Activated CD4-positive, alpha-beta T cell treated with anti-CD3 and anti-CD28 coated beads, Interleukin-2, Interleukin-4, amounts not matched to agents 100 ng/mL and 50 ng/mL, durations not matched to agents 16 hours and 8 hours (primary cell): ENCODE measurements at regions not wholly inside any gene's neighbourhood (a gene's known extent, or its start where the extent isn't known, plus 50 kb on each side); places are given as distances from the start of the nearest gene placed in this dataset.

Experiments used
- DNase-seq: peaks from one replicate; pipeline ENCODE4 v3.0.0-alpha.2; 2020; ENCODE audit warnings: low spot score

GRCh38 chr10:128929131-128929530, 537.9 kb upstream of the MGMT start:
- no peak for DNase-seq

DNA sequence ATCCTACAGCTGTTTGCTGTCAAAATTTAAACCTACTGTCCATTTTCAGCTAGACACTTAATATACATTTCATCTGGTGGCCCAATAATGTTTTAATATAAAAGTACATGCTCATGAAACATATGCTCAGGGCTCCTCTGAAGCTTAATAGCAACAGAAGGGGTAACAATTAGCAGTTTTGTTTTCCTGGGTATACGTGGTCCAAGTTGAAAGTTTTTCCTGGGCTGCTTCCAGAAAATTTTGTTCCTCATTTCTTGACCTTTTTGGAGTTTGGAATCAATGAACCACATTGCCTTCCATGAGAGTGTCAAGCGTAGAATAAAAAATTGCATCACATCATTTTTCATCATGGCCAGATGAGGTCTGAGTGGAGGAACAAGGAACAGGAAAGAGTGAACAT, 537.3 kb upstream of the MGMT start:
- no peak for DNase-seq

DNA sequence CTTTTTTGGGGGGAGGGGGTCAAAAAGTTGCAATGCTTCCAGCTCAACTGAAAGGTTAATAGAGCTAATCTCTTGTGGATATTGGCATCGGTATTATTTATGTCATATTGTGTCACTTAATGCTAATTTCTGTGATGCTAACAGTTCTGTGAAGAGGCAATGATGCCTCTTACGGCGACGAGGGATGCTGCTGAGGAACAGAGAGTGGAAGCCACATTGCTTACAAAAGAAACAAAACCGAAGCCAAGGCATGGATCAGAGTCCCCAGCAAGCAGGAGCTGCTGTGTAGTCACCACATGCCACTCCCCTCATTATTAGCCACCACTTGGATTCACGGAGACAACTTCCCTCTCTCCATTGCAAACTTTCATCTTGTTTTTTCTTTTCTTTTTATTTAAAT, 536.5 kb upstream of the MGMT start:
- no peak for DNase-seq

DNA sequence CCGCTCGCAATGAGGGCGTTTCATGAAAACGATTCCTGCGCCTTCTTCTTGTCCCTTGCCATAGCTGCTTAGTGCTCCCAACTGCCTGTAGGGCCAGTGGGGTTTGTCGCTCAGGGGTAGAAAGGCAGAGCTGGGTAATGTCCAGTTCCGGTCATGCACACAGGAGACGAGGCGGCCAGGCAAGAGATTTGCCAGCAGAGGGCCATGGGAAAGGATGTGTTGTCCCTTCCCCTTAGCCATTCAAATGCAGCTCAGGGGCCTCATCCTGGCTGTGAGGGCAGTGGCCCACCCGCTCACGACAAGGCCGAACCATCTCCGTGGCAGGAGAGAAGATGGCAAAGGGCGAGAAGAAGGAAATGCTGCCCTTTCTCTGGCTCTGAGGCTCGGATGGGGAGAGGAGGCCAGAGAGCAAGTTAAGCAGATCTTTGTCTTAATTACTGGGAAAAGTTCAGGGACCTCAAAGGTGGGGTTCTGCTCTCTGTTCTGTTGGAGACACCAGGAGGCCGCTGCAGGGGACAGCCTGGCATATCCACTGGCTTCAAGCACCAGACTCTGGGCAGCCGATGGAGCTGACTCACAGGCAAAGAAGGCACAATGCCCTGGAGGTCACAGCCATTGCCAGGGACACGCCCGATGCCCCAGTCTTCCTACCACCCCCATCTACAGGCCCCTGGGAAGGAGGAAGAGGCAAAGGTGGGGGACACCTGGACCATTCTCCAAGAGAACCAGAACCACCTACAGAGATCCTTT, 534.8 kb upstream of the MGMT start:
- no peak for DNase-seq

- peak; percentile 0 for DNase-seq
Observed at GRCh38 chr10:128934492-128934891, 532.5 kb upstream of the MGMT start.

- DNase-seq = no peak
Observed at GRCh38 chr10:128936392-128936791, 530.6 kb upstream of the MGMT start.

GRCh38 chr10:128938558-128938957, 528.5 kb upstream of the MGMT start:
- DNase-seq = no peak

- no peak for DNase-seq
Observed at GRCh38 chr10:128940081-128940480, 527.0 kb upstream of the MGMT start.

DNA sequence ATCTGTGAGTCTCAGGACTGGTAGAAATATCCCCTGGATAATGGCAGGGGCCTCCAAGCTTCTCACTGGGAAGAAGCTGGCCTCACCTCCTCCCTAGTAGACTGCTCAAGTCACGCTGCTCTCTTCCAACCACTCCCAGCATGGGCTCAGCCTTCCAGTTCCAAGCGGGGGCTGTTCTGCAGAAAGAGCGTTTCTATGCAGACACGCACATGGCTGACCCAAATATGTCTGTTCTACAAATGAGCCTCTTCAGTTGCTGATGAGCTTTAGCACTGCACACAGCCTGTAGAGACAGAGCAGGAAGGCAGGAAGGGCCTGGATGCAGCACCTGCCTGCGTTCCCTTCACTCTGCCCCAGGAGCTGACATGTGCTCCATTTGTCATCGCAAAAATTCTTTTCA, 523.9 kb upstream of the MGMT start:
- no peak for DNase-seq

DNA sequence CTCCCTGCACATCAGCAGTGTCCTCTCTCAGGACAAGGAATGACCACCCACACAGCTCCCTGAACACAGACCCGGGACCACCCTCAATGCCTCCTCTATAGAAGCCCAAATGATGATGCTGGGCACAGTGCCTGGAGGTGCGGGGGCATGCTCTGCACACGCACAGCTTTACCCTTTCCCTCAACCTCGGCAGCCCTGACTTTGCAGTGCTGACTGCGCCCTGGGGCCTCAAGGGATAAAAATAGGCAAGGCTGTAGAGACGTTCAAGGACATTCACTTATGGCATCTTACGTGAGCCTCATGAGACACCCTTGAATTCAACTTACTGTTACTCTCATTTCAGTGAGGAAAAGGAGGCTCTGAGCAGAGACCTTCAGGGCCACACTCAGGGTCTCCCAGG, 521.6 kb upstream of the MGMT start:
- DNase-seq = no peak

GRCh38 chr10:128950159-128950915, 516.7 kb upstream of the MGMT start:
- DNase-seq = no peak

GRCh38 chr10:128950916-128951275, 516.1 kb upstream of the MGMT start:
- DNase-seq = no peak

DNA sequence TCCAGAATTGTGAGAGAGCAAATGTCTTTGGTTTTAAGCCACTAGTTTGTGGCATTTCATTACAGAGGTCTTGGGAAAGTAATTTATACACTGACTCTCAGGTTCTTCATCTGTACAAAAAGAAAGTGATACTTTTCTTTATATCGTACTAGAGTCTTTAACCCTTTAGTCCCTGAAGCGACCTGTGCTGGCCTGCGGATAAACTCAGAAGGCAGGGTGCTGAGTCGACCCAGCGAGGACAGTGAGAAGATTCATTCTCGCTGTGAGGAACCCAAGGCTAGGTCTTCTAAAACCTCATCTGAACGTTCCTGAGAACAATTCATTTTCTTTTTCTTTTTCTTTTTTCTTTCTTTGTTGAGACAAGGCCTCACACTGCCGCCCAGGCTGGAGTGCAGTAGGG, 514.2 kb upstream of the MGMT start:
- no peak for DNase-seq

- no peak for DNase-seq
Observed at GRCh38 chr10:128956149-128956548, 510.9 kb upstream of the MGMT start.

DNA sequence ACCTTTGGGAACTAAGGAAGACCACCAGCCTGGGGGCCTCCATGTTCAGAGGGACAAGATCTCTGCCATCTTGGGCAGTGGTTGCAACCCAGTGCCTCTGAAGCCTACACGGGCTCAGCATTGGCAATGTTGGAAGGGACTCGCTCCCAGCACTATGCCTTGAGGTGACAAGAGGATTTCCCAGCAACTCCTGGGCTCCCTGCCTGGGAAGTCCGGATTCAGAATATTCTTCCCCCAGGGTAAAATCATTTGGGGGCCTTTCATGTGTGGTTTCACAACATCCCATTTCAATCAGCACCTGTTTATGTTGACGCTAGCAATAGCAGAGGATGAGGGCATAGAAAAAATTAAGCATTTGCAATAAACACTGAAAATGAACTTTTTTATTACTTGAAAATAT, 509.8 kb upstream of the MGMT start:
- no peak for DNase-seq

DNA sequence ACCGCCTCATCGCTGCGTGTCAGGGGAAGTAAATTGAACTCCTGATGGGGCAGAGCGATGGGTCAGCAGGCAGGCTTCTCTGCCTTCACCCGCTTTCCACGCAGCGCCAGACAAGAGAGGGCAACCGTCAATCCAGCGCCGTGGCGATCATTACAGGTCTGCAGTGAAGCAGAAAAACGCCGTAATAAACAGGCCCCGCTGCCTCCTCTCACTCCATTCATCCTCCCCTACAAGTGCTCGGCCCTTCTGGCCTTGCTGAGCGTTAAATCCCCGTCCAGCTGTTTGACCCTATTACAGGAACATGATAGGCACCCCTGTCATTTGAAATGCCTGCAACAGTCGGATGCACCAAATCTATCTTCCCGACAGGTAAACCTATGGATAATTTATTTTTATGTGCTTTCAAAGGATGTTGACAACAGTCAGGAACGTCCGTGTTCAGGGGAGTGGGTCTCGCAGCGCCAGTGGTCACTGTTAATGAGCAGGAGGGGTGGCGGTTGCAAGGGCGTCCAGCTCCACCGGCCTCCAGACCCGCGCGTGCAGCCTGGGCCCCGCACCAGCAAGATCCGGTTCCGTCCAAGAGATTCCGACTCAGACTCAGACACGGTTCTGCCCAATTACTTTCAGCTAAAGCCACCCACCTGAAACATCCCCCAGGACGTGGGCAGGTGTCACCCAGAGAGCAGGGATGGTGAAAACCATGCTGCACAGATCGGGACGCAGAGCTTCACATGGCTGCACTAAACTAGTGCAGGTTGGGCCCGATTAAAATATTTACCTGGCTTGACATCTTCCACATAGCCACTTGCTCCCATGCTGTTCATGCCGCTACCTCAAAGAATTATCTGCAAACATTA, 508.0 kb upstream of the MGMT start:
- DNase-seq = no peak

DNA sequence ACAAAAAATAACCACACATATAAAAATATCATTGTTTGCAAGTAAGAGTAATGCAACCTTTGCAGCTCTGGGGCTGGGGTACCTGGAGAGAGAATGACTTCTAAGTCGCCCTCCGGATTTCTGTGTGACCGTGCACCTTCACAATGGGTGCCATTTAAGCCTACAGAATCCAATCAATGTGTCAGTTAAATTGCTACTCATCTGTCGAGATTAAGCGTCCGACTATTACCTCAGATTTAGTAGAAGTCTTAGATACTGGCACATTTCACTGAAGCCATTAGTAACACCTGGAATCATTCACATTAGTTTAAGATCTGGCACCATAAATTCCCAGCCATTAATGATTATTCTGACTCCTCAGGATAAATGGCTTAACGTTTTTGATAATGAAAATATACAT, 507.3 kb upstream of the MGMT start:
- DNase-seq = no peak

GRCh38 chr10:128960517-128960916, 506.5 kb upstream of the MGMT start:
- DNase-seq = no peak

- DNase-seq = no peak
Observed at GRCh38 chr10:128962182-128962581, 504.9 kb upstream of the MGMT start.

DNA sequence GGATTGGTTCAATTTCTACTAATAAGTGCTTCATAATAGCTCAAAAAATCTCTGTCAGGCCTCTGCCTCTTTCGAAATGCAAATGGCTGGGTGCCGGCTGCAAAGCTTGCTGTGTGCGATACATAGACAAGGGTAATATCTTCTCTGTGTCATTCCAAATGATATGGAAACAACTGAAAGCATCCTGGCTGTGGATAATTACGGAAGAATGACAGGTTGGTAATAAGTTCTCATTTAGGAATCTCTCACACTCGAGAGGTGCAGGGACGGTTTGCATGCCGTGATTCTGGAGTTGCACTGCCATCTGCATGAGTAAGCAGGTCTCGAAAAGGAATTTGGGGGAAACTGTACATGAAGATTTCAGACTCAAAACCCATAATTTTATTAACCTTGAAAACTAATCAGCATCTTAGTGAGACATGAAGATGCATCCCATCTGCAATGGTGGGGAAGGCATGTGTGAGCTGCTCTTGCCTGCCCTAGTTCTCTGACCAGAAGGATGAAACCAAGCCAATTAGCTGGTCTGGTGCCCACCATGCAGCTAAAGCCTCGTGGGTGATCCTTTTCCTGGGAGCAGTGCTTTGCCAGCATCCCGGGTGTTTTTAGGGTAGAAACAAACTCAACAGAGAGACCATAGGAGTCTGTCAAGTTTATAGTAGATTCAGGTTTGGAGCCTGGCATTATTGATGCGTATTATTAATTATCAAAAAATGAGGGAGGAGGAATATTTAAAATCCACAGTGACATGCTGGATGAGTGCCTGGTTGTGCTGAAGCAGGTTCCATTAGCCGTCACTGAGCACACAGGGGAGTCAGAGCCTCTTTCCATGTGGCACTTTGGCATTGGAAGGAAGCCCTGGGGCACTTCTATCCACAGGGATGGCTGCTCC, 503.6 kb upstream of the MGMT start:
- no peak for DNase-seq

- DNase-seq = no peak
Observed at GRCh38 chr10:128964100-128964403, 503.0 kb upstream of the MGMT start.
